Psoas muscle (tissue), 7 donors: ENCODE measurements at regions not wholly inside any gene's neighbourhood (a gene's known extent, or its start where the extent isn't known, plus 50 kb on each side); places are given as distances from the start of the nearest gene placed in this dataset.
"Not testable (repeated sequence)": the region's sequence is repeated elsewhere in the genome, so short reads cannot be mapped to it uniquely, and the experiment has no call there.

Experiments used
- ATAC-seq, 4 donors: fragments of 200-7000 bp; cut with Tn5 transposase; one replicate each; pipeline ENCODE4 v1.9.1; 2020; ENCODE audit warnings: moderate library complexity in 3 of 4, mild to moderate bottlenecking in 2 of 4
- DNase-seq, 2 donors: peaks; one replicate each; pipeline ENCODE4 v3.0.0-alpha.2; 2020
- H3K27ac ChIP-seq: fragments of 200-600 bp; one replicate; pipeline ENCODE4 v1.8.0; 2022
- H3K27me3 ChIP-seq, 3 donors: fragments of 200-600 bp in 1 of 3; one replicate each; pipeline versions ENCODE4 v1.6.1 to v1.8.0; 2013 to 2022; ENCODE audit warnings: low read length in 2 of 3, mild to moderate bottlenecking in 2 of 3, moderate library complexity in 1 of 3; ENCODE audit not compliant: insufficient read depth in 3 of 3
- H3K36me3 ChIP-seq, 2 donors: fragments of 200-600 bp in 1 of 2; one replicate each; pipeline versions ENCODE4 v1.6.1 to v1.8.0; 2013 to 2022; ENCODE audit warnings: low read depth in 1 of 2, mild to moderate bottlenecking in 1 of 2, moderate library complexity in 1 of 2; ENCODE audit not compliant: insufficient read depth in 1 of 2
- H3K4me1 ChIP-seq: fragments of 200-600 bp; one replicate; pipeline ENCODE4 v1.8.0; 2022
- H3K4me3 ChIP-seq: fragments of 200-600 bp; one replicate; pipeline ENCODE4 v1.8.0; 2022; ENCODE audit warnings: mild to moderate bottlenecking
- H3K9me3 ChIP-seq: fragments of 200-600 bp; one replicate; pipeline ENCODE4 v1.8.0; 2022
- WGBS, 3 donors: extraction: QIAGEN DNeasy Blood & Tissue Kit; methylation state at CpG; one replicate each; pipeline versions ENCODE4 v1.1.6 to v1.1.7; 2013; 5-methylcytosine and 5-hydroxymethylcytosine counted together
- intact Hi-C, 2 donors: fragments of 100-400 bp; cut with DNase I; formaldehyde crosslinking; loops; one replicate each; pipeline versions ENCODE4 v1.11.0 to v1.14.2; 2022
- TF ChIP-seq, protein P1 (sequence below): fragments of 200-600 bp; IDR thresholded peaks from one replicate; pipeline ENCODE4 v1.8.0; 2022; ENCODE audit warnings: antibody characterized with exemption
- donor health status: healthy with polysubstance abuse.
- donor health status: DM: no; HTN: no; CAD: no; lungs with moderate emphysema.
- donor health status: Bipolar disorder and iron deficiency.
- donor health status: healthy.
- donor health status: DM: yes; HTN: yes; CAD: no.
- donor health status: DM: no; HTN: no; CAD: no.
- donor health status: DM: yes; HTN: yes; CAD: no.

DNA sequence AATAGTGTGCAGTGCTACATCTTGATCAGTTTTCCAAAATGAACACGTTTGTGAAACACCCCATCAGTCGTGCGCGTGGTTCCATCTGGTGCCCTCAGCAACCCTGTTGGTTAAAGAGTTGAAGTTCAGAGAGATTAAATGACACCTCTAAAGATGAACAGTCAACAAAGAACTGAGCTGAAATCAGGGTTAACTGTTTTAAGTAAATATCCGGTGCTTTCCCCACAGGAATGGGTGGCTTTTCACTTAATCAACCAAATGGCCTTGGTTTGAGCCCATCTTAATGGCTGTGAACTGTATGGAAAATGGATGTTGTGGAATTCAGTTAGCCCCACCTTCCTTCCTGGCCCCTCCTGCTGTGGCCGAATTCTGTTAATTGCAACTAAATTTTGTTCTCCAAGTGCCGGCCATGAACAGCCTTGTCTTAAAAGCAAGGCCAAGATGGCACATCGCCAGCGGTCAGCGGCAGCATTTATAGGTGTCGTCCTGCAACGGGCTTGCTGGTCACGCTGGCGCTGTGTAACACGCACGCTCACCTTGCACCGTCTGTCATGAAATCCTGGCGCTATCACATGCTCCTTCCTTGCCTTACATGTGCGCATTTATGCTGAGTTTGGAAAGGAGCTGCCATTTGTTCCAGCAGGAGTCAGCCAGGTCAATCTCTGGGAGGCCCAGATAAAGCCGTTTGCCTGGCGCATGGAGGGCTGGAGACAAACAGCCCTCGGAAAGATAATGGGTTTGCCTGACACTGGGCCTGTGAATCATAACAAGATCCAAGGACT lies 164.5 kb downstream of the ERMARD start:
- WGBS, 3 donors, result 71 to 72% (median 72%) methylated on average over 22 of the region's 22 CpGs
- Histone ChIP-seq H3K27me3 (no peaks in the 10 kb centered on the region), H3K36me3 (no peaks in the 10 kb centered on the region), H3K4me1 (no peaks in the 10 kb centered on the region), H3K4me3 (no peak overlapping the region), H3K9me3 (no peaks in the 10 kb centered on the region), H3K27ac (no peak overlapping the region)
- intact Hi-C loops, result no loop called here
- TF ChIP-seq, protein P1, sequence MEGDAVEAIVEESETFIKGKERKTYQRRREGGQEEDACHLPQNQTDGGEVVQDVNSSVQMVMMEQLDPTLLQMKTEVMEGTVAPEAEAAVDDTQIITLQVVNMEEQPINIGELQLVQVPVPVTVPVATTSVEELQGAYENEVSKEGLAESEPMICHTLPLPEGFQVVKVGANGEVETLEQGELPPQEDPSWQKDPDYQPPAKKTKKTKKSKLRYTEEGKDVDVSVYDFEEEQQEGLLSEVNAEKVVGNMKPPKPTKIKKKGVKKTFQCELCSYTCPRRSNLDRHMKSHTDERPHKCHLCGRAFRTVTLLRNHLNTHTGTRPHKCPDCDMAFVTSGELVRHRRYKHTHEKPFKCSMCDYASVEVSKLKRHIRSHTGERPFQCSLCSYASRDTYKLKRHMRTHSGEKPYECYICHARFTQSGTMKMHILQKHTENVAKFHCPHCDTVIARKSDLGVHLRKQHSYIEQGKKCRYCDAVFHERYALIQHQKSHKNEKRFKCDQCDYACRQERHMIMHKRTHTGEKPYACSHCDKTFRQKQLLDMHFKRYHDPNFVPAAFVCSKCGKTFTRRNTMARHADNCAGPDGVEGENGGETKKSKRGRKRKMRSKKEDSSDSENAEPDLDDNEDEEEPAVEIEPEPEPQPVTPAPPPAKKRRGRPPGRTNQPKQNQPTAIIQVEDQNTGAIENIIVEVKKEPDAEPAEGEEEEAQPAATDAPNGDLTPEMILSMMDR, result no peak
- ATAC-seq (no peak), DNase-seq (no peak)

DNA sequence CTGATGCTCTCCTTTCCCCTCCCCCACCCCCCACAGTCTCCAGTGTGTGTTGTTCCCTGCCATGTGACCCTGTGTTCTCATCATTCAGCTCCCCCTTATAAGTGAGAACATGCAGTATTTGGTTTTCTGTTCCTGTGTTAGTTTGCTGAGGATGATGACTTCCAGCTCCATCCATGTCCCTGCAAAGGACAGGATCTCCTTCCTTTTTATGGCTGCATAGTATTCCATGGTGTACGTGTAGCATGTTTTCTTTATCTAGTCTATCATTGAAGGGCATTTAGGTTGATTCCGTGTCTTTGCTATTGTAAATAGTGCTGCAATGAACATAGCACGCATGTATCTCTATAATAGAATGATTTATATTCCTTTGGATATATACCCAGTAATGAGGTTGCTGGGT lies 162.3 kb downstream of the ERMARD start:
- intact Hi-C loops, result not testable (repeated sequence)

DNA sequence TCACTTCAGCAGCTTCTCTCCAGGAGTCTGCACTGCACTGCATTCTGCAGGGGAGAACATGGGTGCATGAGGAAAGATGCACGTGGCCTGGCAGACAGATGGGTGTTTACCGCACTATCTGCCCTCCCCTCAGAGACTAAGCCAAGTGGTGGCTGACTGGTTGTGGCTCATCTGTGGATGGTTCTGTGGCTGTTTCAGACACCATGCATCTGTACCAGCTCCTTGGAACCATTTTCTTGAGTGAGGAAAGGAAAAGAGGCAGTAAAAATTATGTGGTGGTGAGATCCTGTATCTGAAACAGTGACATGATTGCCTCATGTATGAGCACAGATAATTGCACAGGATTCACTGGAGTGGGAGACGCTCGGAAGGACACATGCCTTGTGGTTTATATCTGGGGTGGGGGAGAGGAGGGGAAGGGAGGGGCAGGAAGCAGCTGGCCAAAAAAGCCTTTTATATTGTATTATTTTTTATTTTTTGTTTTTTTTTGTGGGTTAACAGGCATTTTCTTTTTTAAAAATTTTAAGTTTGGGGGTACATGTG lies 161.7 kb downstream of the ERMARD start:
- DNase-seq, result no peak
- H3K36me3 ChIP-seq, result no peaks in the 10 kb centered on the region
- no peaks in the 10 kb centered on the region for H3K4me1 ChIP-seq
- no peak overlapping the region for H3K27ac ChIP-seq
- 57 to 68% (median 67%) methylated on average over 4 of the region's 4 CpGs for WGBS, 3 donors
- no peak overlapping the region for H3K4me3 ChIP-seq
- ATAC-seq, result no peak
- intact Hi-C loops, result no loop called here
- H3K27me3 ChIP-seq, result no peaks in the 10 kb centered on the region
- TF ChIP-seq, protein P1, result no peak
- H3K9me3 ChIP-seq, result no peaks in the 10 kb centered on the region

More for the DNA sequence above, 162.3 kb downstream of the ERMARD start:
- H3K27ac ChIP-seq, DNase-seq, ATAC-seq, H3K4me3 ChIP-seq, H3K9me3 ChIP-seq, H3K4me1 ChIP-seq, H3K27me3 ChIP-seq, H3K36me3 ChIP-seq: not testable (repeated sequence)
- 95 to 97% (median 96%) methylated on average over 3 of the region's 3 CpGs for WGBS, 3 donors

DNA sequence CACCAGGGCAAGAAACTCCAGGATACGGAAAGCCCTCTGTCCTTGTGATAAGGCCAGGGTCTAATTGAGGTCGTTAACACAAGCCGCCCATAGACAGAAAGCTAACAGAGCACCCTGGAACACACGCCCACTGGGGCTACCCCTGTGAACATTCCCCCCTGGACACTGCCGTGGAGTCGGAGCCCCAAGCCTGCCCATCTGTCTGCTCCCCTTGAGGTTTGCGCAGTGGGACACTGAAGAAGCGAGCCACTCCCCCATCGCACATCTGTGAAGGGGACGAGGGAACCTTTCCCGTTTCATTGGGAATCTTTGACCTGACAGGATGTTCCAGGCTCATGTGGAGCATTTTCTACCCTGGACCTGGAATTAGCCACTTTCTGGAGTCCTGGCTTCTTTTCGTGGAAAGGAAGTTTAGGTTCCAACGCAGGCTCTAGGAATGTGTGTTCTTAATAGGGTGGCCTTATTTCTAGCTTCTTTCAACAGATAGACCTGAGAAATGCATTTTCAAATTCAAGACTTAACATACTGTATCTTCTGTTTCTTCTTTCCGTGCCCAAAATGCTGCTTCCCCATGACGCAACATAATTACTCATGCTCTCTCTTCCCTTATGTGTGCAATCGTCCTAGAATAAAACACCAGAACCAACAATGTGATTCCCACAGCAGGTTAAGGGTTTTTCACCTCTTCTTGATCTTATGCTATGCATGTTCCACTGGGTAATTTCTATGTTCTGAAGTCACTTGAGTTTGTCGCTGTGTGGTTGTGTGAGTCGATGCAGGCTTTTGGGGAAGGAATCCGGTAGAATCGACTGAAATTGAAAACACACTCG lies 161.1 kb downstream of the ERMARD start:
- Histone ChIP-seq H3K27ac (no peak overlapping the region), H3K27me3 (no peaks in the 10 kb centered on the region), H3K4me1 (no peaks in the 10 kb centered on the region), H3K36me3 (no peaks in the 10 kb centered on the region), H3K4me3 (no peak overlapping the region), H3K9me3 (no peaks in the 10 kb centered on the region)
- DNase-seq (no peak), ATAC-seq (no peak)
- intact Hi-C loops, result no loop called here
- 85 to 86% (median 85%) methylated on average over 21 of the region's 21 CpGs for WGBS, 3 donors
- TF ChIP-seq, protein P1, result no peak
